ENCODE measurements at regions not wholly inside any gene's neighbourhood (a gene's known extent, or its start where the extent isn't known, plus 50 kb on each side); places are given as distances from the start of the nearest gene placed in this dataset.

DNA sequence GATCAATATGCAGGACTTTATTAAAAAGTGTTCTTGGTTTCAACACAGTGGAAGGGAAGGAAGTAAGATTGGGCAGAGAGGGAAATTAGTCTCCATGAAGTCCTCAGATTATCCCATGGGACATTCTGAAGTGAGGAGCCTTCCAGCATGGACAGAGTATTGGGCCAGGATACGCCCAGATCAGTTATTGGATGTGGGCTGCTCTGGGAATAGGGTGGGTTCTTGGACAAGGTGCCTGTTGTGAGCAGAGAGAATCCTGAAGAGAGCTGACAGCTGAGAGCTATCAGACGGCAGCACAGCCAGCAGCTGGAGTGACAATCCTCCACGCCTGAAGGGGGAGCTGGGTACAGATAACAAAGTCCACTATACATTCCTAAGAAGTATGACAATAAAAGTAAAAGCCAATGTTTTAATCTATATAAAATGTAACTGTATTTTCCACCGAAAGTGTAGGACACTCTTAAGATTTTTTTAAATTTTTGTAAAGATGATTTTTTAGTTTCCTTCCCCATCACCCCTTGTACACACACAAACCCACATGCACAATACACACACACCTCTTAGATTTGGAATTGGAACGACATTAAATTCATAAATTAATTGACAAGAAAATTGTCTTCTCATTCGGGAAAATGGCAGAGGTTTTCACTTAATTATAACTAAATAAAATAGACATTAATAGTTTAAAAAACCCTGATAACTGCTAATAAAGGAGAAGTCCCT lies 107.8 kb downstream of the FBXO5 start:
- H3K9me3 Mint-ChIP-seq, result peaks cover 8 to 10% of the 10 kb centered on the region in 2 donors
- DNase-seq (no peak), ATAC-seq (no peak)
- no peak overlapping the region for H3K27ac Mint-ChIP-seq
- peaks cover 8% of the 10 kb centered on the region for H3K27me3 Mint-ChIP-seq
- no peak overlapping the region for H3K4me3 Mint-ChIP-seq
- no peaks in the 10 kb centered on the region for H3K4me1 Mint-ChIP-seq

DNA sequence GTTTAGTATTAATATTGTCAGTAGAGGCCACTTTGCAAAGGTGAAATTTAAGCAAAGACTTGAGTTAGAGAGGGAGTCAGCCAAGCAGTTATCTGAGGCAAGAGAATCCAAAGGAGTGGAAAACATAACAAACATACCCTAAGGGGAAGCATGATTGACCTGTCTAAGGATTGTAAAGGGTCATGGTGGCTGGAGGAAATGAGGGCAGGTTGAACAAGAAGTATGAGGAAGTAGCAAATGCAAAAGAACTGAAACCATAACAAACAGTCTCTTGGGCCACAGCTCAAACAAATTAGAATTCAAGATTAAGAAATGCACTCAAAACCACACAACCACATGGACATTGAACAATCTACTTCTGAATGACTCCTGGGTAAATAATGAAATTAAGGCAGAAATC lies 103.2 kb downstream of the FBXO5 start:
- ATAC-seq, result no peak
- Mint-ChIP-seq H3K9me3 (peaks cover 8 to 16% of the 10 kb centered on the region in 2 donors), H3K4me3 (no peak overlapping the region), H3K4me1 (no peaks in the 10 kb centered on the region), H3K27me3 (peaks cover 7% of the 10 kb centered on the region), H3K27ac (no peak overlapping the region)
- no peak for DNase-seq

DNA sequence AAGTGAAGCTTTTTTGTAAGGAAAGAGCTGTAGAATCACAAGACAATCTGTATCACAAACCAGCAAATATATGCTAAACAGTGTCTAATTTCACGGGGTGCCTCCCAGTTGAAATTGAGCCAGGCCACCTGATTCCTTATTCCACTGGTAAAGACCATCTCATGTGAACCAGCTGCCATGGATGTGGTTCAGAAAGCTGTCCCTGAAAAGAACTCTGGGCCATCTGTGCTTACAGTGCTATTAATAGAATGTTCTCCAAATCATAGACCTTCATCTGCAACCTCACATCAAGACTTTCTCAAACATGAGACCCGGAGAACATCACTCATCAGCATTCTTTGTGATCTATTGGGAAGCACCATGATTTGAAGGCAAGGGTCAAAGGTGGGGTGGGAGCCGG lies 89.7 kb downstream of the FBXO5 start:
- Mint-ChIP-seq H3K27me3 (peaks cover 43% of the 10 kb centered on the region), H3K4me1 (no peaks in the 10 kb centered on the region), H3K9me3 (no peaks in the 10 kb centered on the region), H3K27ac (no peak overlapping the region), H3K4me3 (no peak overlapping the region)
- no peak for ATAC-seq
- DNase-seq, result no peak

DNA sequence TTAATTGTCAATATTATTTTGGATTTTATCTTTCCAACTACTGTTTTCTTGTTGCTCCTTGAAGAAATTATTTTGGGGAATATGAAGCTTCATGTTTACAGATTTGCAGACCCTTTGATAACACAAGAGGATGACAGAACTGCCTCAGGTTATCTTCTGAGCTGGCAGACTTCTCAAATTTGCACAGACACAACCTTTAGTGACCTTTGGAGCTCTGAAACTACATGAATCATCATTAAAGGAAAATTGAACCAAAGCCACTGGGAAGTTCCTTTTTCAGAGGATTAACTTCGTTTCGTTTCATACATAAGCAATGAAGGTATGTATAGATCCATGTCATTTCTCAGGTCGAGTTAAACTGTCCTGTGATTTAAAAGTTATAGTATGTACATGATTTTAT lies 85.9 kb downstream of the FBXO5 start:
- Mint-ChIP-seq H3K27me3 (peaks cover 33% of the 10 kb centered on the region), H3K4me3 (no peak overlapping the region), H3K27ac (no peak overlapping the region), H3K4me1 (no peaks in the 10 kb centered on the region), H3K9me3 (no peaks in the 10 kb centered on the region)
- ATAC-seq, result no peak
- DNase-seq, result no peak

DNA sequence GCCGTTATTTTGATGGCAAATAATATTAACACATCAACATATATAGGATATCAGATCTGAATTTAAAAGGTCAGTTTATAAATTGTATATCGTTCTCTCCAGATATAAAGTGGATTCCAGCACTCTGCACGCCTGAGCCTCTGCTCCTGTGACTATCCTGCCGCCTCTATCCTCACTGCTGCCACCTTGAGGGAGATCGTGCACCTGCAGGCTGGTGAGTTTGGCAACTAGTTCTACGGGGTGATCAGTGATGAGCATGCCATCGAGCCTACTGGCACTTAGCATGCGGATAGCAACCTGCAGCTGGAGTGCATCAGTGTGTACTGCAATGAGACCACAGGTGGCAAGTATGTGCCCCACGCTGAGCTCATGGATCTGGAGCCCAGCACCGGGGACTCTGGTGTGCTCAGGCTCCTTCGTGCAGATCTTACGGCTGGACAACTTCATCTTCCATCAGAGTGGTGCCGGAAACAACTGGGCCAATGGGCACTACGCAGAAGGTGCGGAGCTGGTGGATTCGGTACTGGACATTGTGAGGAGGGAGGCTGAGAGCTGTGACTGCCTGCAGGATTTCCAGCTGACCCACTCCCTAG lies 84.9 kb downstream of the FBXO5 start:
- H3K27ac Mint-ChIP-seq, result no peak overlapping the region
- peaks cover 33% of the 10 kb centered on the region for H3K27me3 Mint-ChIP-seq
- H3K4me3 Mint-ChIP-seq, result no peak overlapping the region
- DNase-seq (peak; percentile 58 to 67), ATAC-seq (peak; percentile 90)
- H3K4me1 Mint-ChIP-seq, result no peaks in the 10 kb centered on the region
- no peaks in the 10 kb centered on the region for H3K9me3 Mint-ChIP-seq

GRCh38 chr6:152904678-152905077 lies 78.2 kb downstream of the FBXO5 start:
- no peaks in the 10 kb centered on the region for H3K4me1 Mint-ChIP-seq

GRCh38 chr6:152905551-152906299 lies 77.1 kb downstream of the FBXO5 start:
- Mint-ChIP-seq H3K9me3 (no peaks in the 10 kb centered on the region), H3K27ac (no peak overlapping the region), H3K4me3 (no peak overlapping the region), H3K27me3 (peaks cover 20% of the 10 kb centered on the region), H3K4me1 (no peaks in the 10 kb centered on the region)
- ATAC-seq, result no peak
- DNase-seq, result no peak

More at GRCh38 chr6:152904678-152905077, 78.2 kb downstream of the FBXO5 start:
- H3K27me3 Mint-ChIP-seq, result peaks cover 17% of the 10 kb centered on the region
- ATAC-seq, result no peak
- no peaks in the 10 kb centered on the region for H3K9me3 Mint-ChIP-seq
- DNase-seq, result no peak
- H3K27ac Mint-ChIP-seq, result no peak overlapping the region
- no peak overlapping the region for H3K4me3 Mint-ChIP-seq

DNA sequence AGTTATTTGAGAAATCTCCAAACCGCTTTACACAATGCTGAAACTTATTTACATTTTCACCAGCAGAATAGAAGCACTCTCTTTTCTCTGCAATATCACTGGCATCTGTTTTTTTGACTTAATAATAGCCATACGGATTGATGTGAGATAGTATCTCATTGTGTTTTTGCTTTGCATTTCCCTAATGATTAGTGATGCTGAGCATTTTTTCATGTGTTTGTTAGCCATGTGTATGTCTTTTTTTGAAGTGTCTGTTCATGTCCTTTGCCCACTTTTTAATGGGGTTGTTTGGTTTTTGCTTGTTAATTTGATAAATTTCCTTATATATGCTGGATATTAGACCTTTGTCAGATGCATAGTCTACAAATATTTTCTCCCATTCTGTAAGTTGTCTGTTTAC lies 73.6 kb downstream of the FBXO5 start:
- peaks cover 8 to 10% of the 10 kb centered on the region in 2 donors for H3K9me3 Mint-ChIP-seq
- H3K4me1 Mint-ChIP-seq, result no peaks in the 10 kb centered on the region
- H3K4me3 Mint-ChIP-seq, result no peak overlapping the region
- peaks cover 45% of the 10 kb centered on the region for H3K27me3 Mint-ChIP-seq
- no peak for DNase-seq
- ATAC-seq, result no peak
- no peak overlapping the region for H3K27ac Mint-ChIP-seq

DNA sequence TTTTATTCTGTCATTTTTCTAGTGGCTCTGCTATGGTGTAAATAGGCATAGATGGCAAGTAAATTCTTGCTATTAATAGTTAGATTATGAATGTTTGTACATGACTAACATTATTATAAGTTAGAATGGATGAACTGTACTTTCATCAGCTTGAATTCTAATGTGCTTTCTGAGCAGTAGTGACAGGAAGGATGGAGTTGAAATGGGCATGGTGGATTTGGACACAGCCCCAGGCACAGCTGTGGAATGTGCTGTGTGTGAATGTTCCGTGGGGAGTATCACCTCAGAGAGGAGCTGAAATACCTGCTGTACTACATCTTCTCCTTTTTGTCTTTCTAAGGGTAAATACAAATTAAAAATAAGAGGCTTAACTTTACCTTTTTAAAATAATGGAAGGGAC lies 66.8 kb downstream of the FBXO5 start:
- Mint-ChIP-seq H3K27ac (no peak overlapping the region), H3K4me1 (no peaks in the 10 kb centered on the region), H3K4me3 (no peak overlapping the region), H3K9me3 (peaks cover 13 to 18% of the 10 kb centered on the region in 2 donors), H3K27me3 (peaks cover 41% of the 10 kb centered on the region)
- ATAC-seq (no peak), DNase-seq (no peak)

DNA sequence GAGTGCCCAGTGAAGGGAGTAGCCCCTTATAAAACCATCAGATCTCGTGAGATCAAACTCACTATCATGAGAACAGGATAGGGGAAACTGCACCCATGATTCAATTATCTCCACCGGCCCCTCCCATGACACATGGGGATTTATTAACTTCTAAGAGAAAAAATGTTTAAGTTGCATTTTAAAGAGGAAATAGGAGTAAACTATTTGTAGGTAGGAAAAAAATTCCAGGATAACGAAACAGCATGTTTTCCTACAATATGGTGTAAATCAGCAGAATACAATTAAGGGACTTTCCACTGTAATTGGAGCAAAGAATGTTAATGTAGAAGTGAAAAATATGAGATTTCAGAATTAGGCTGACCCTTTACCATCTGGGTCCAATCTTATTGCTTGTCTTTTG lies 63.9 kb downstream of the FBXO5 start:
- Mint-ChIP-seq H3K9me3 (peaks cover 8 to 10% of the 10 kb centered on the region in 2 donors), H3K27me3 (peaks cover 12% of the 10 kb centered on the region), H3K27ac (no peak overlapping the region), H3K4me1 (no peaks in the 10 kb centered on the region), H3K4me3 (no peak overlapping the region)
- DNase-seq (no peak), ATAC-seq (no peak)

- H3K27me3 Mint-ChIP-seq, result peaks cover 10% of the 10 kb centered on the region
- H3K27ac Mint-ChIP-seq, result no peak overlapping the region
- no peak overlapping the region for H3K4me3 Mint-ChIP-seq
- peaks cover 0 to under 1% of the 10 kb centered on the region in 2 donors for H3K9me3 Mint-ChIP-seq
- DNase-seq (no peak), ATAC-seq (no peak)
- no peaks in the 10 kb centered on the region for H3K4me1 Mint-ChIP-seq
Observed at GRCh38 chr6:152920016-152920415, 62.8 kb downstream of the FBXO5 start.

Data from stimulated activated naive CD8-positive, alpha-beta T cell treated with anti-CD3 and anti-CD28 coated beads, Interleukin-15, amount 100 ng/mL, for 72 hours (primary cell).